HL-60/S4 treated with phorbol 12-myristate 13-acetate at 8.2 ng/mL for 4 days and 3 days (cell line): ENCODE measurements at regions not wholly inside any gene's neighbourhood (a gene's known extent, or its start where the extent isn't known, plus 50 kb on each side); places are given as distances from the start of the nearest gene placed in this dataset.

Source experiments
- in situ Hi-C: fragments of 300-500 bp; cut with MboI; formaldehyde crosslinking; loops from 2 replicates; pipeline ENCODE4 v1.15.0; 2022; ENCODE audit warnings: low sequenced_read_pairs

DNA sequence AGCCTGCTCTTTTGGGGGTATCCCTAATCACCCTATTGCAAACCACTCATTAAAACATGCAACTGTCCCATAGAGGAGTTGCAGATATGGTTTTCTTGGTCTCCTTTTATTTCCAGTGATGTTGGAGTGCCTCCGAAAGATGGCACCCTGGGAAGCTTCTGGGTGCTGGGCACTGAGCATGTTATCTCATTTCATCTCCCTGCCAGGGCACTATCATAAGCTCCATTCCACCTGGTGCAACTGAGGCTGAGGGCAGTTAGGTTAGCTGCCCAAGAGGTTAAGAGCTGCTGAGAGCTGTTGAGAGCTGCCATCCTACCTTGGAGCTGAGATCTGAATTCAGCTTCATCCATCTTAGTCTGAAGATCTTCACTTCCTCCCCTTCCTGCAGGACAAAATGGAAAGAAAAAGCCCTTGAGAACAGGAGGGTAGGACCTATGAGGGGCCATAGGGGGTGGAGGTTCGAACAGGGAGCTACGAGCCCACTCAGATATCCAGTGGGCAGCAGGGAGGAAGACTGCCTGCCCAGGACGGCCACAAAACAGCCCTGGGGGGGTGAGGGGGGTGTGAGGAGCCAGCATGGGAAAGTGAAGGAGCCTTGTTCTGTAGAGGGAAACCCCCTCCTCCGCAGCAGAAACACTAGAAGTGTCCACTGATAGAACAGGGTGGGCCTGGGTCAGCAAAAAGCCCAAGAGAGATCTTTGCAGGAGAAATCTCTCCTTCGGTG, 202.5 kb downstream of the ZFP36L2 start:
- in situ Hi-C loops: no loop called here

DNA sequence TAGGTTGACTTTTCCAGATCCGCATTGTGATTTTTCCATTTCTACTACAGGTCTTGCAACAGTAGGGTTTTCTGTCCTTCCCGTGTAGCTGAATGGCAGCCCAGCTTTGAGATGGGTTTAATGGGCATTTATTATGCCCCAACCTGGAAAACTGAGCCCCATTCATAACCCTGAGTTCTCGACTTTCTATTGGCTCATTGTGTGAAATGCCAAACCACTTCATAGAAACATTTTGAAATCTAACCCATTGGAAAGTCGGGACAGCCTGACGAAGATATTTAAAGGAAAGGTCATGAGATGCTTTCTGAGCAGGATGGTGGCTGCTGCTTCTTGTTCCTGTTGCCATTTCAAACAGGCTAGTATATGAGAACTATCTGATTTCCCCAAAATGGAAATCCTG, 203.5 kb downstream of the ZFP36L2 start:
- in situ Hi-C loops: no loop called here

DNA sequence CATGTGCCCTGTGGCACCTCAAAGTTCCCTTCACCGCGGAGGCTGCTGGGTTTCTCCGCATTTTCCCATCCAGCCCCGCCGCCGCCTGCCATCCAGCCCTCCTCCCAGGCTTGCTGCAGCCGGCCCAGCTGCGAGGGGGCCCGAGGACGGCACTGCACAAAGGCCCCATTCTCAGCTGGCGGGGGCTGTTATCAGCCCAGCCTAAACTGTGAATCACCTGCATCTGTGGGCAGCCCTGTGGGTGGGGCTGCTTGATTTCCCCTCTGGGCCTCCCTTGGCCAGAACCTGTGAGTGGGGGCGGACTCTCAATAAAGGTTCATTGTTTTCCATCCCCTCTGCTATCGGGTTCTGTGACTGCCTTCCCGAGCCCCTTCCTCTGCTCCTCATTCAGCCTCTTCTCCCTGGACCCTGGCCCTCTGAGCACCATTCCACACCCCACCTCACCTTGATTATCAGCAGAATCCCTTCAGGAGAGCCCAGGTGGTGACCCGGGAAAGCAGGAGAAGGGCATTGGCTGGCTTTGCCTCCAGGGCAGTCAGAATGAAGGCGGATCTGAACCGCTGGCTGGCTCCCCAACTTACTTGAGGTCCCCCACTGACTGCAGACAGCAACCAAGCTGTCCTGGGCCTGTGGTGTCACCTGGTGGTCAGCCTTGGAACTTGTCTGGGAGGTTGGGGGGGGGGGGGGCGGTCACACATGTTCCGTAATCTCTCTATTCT, 204.5 kb downstream of the ZFP36L2 start:
- in situ Hi-C loops: no loop called here

- in situ Hi-C loops: no loop called here
These were observed 205.3 kb downstream of the ZFP36L2 start for GRCh38 chr2:43020990-43021669.

DNA sequence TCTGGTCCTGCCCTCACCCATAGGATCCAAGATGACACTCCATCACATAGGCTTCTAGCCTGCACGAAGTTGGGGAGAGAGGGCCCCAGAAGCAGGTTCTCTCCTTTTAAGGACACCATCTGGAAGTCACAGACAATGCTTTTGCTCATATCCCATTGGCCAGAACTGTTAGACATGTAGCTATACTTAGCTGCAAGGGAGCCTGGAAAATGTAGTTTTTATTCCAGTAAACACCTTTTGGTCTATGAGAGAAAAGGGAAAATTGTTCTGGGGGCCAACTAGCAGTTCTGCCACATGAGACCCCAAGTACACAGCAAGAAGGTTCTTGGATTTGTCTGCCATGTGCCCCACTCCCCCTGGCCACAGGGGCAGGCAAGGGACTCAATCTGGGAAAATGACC, 206.1 kb downstream of the ZFP36L2 start:
- in situ Hi-C loops: no loop called here

DNA sequence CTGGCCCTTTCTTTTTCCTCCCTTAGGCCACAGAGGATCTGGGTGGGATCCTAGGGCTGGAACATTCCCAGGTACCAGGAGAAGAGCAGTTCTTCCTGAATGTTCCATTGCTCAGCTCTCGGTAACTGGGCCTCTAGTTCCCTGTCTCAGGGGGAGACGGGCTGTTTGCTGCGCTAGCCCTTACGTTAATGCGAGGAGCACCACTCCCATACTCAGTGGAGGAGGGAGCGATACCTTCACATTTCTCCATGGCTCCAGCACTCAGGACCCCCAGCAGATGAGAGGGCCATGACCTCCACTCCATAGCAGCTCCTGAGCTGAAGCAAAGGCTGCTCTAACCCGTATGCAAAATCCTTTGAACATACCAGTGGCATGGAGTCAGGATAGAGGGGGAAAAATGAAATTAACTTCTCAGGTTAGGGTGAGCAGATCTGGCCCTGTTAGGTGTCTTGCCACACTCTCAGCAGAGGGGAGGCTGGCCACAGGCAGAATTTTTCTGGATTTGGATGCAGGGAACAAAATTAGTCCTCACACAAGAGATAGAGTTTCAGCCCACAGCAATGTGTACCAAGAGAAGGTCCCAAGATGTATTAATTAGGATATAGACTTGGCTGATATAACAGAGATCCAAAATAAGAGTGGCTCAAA, 206.7 kb downstream of the ZFP36L2 start:
- in situ Hi-C loops: no loop called here

GRCh38 chr2:43019025-43019367, 207.4 kb downstream of the ZFP36L2 start:
- in situ Hi-C loops: no loop called here

DNA sequence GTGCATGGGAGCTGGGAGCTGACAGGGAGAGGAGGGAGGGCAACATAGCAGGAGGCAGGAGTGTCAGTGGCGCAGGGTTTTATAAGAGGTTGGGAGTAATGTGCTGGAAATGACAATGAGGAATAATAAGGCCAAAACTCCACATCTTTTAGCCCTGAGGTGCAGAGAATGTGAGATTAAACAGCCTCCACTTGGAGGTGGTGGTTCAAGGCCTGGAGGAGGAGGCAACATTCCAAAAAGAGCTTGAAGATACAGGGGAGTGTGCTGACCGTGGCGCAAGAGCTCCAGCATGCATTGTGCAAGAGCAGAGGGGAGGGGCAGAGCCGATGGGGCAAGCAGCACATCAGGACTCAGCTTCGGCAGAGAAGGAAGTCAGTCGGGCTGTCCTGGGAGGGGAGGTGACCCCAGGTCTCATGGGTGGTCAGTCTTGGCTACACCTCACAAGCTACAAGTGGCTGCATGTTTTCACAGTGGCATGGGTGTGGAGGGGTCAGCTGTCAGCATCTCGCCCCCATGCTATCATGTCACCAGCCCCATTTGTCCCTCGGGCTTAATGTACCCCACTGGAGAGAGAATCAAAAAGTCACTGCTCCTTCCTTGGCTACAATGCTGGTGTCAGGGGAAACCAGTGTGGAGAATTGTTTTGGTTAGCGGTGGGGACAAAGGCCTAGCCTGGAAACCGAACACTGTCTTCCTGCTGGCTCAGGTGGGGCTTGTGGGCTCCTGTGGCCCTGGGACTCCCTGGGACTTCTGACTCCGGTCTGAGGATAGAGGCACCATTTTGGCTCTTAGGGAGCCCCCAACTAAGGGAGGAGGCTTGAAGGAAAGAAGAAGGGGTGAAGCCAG, 208.0 kb downstream of the ZFP36L2 start:
- in situ Hi-C loops: no loop called here

- in situ Hi-C loops: no loop called here
These were observed 212.5 kb downstream of the ZFP36L2 start for GRCh38 chr2:43013821-43014345.

DNA sequence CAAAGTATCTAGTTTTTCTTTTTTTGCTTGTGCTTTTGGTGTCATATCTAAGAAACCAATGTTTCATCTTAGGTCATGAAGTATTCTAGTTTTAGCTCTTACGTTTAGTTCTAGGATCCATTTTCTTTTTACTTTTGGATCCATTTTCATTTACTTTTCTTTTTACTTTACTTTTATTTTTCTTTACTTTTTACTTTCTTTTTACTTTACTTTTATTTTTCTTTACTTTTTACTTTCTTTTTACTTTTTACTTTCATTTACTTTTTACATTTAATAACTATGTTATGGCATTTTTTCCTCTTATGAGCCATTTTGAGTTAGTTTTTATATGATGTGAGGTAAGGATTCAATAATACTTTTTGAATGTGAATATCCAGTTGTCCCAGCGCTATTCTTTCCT, 213.4 kb downstream of the ZFP36L2 start:
- in situ Hi-C loops: no loop called here

GRCh38 chr2:43011158-43011491, 215.3 kb downstream of the ZFP36L2 start:
- in situ Hi-C loops: no loop called here

DNA sequence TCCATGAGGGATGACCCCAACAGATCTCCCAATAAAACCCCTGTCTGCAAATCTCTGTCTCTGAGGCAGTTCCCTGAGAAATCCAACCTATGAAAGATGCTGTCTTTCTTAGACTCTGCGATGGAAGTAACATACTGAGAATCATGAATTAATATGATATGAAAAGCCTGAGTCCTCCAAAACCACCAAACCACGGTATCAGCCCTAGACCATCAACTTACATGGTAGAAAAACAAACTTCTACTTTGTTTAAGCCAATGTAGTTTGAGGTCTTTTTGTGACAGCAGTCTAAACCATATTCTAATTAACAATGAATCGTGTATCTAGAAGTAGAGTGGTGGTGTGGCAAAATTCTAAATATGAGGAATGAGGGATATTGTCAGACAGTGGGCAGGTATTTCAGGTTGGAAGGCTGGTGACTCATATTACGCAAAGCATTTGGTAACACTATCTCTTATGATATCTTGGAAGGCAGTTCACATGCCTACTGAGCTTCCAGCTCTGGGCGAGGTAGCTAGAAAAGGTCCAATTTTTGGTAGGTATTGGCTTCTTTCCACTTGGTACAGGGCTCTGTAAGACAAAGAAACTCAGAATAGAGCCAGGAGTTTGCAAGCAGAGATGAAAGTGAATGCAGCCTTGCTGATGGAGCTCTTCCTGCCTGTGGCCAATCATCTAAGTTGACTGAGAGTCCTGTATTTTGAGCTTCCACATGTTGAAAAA, 215.8 kb downstream of the ZFP36L2 start:
- in situ Hi-C loops: no loop called here

- in situ Hi-C loops: no loop called here
These were observed 217.0 kb downstream of the ZFP36L2 start for GRCh38 chr2:43009448-43009847.

- in situ Hi-C loops: no loop called here
These were observed 216.0 kb upstream of the HAAO start for GRCh38 chr2:43008388-43008787.

DNA sequence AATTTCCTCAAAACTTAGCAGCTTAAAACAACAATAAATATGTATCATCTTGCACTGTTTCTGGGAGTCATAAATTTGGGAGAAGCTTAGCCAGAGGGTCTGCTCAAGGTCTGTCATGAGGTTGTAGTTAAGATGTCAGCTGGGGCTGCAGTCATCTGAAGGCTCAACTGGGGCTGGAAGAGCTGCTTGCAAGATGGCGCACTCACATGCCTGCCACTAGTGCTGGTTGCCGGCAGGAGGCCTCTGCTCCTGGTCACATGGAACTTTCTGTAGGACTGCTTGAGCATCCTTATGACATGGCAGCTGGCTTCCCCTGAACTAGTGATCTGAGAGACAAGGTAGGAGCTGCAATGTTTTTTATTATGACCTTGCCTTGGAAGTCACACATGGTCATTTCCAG, 215.5 kb upstream of the HAAO start:
- in situ Hi-C loops: no loop called here

GRCh38 chr2:43006834-43007543, 214.6 kb upstream of the HAAO start:
- in situ Hi-C loops: no loop called here

DNA sequence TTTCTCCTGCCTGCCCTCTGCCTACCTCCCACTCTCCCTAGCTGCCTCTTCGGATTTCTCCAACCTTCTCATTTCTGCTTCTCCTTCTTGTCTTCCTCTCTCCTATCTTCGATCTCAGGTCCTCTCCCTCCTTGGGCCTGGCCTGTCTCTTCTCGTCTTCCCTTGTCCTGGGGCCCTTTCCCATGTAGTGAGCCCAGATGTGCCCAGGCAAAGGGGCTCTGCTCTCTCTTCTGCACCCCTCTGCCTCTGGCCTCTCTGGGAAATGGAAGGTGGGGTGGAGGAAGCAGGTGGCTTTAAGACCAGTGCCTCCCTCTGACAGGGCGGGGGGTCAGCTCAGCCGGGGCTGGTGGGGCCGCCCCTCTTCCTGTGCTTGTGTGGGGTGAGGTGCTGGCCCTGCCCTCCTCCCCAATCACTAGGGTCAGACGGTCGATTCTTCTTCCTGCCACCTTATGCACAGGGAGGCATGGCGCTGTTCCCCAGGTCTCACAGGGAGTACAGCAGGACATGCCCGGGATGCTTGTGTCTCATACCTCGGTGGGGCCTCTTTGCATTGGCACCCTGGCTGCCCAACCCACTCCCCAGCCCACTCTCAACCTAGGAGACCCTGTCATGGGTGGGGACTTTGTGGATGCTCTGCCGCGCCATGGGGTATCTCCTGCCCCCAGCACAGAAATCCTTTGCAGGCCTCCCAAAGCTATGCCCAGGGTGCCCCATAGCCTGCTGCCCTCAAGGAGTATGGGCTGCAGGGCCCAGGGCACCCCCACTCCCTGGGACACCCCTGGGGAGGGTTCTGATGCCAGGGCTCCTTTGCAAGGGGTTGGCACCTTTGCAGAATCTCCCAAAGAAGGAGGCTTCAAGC, 213.8 kb upstream of the HAAO start:
- in situ Hi-C loops: no loop called here

DNA sequence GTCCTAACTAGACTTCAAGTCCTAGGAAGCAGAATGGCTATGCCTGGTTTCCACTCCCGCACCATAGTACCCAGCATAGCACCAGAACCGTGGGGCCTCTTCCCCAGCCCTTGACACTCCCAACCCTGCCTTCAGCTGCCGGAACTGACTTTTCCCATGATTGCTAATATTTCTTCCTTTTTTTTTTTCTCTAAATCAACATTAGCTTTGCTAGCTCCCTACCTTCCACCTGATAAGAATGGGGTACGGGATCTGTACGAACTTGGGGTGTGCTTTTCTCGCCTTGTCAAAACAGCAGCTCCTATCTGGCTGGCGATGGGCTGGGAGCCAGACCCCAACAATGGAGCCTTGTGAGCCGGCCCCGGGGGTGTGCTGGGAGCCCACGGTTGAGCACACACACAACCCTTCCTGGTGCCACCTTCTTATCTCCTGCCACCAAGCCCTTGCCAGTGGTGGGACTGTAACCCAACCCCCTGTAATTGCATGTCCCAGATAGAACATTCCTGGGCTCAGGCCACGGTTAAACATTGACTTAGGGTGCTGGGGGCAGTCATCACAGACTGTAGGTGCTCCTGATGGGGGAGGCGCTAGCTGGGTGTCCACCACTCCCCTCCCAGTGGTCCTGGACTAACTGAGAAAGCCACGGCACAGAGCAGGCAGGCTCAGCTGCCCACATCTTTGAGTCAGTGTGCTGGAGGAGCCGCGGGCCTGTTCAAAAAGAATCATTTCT, 213.0 kb upstream of the HAAO start:
- in situ Hi-C loops: no loop called here
